Sigmoid colon (tissue), 4 donors: ENCODE measurements at regions not wholly inside any gene's neighbourhood (a gene's known extent, or its start where the extent isn't known, plus 50 kb on each side); places are given as distances from the start of the nearest gene placed in this dataset.

ENCODE experiments used
- POLR2A ChIP-seq, 2 donors: fragments of 450-650 bp; IDR thresholded peaks; one replicate each; pipeline ENCODE4 v1.6.1; 2016; ENCODE audit warnings: antibody characterized with exemption in 2 of 2, mild to moderate bottlenecking in 2 of 2, moderate library complexity in 2 of 2
- POLR2AphosphoS5 ChIP-seq, 4 donors: sonication (generic); formaldehyde crosslinking; IDR thresholded peaks; one replicate each; pipeline ENCODE4 v1.6.1; 2017; ENCODE audit warnings: antibody characterized with exemption in 4 of 4
- TF ChIP-seq, protein P1 (sequence below), 4 experiments: fragments of 450-650 bp in 3 of 4; fragments of 200-600 bp in 1 of 4; IDR thresholded peaks; one replicate each; pipeline ENCODE4 v1.5.1; 2016 to 2019; ENCODE audit warnings: antibody characterized with exemption in 4 of 4, mild to moderate bottlenecking in 3 of 4, moderate library complexity in 2 of 4

DNA sequence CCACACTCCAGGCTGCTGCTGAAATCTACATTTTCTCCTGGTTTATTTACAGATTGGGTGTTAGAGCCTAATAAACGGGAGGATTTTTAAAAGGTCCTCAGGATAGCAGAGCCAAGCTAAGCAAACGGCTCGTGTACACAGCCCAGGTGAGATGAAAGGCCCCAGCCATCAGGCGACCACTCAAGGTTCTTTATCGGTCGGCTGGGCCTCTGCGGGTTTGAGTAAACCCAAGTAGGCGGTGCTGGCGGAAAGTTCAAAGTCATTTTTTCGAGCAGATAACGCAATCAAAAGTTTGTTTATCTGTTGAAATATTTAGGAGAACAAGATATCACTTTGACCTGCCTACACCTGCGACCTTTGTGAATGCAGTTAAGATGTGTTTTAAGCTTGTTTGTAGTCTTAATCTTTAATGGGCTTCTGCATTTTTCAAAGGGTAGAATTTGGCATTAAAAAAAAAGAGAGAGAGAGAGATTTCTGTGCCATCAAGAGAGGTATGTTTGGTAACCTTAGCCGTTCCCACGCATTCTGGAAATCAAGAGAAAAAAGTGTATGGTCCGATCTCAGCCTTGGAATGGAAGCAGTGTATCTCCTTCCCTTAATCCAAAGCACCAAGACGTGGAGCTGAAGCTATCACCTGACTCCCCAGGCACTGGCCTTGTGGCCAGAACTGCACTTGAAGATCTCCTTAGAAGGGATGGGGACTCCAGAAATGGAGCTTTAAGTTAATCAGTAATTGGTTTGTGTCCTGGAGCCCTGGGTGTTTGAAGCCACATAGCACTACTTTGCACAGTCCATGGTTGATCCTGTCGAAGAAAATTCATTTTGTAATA is 301.7 kb upstream of the IRX5 start:
- TF ChIP-seq, protein P1, sequence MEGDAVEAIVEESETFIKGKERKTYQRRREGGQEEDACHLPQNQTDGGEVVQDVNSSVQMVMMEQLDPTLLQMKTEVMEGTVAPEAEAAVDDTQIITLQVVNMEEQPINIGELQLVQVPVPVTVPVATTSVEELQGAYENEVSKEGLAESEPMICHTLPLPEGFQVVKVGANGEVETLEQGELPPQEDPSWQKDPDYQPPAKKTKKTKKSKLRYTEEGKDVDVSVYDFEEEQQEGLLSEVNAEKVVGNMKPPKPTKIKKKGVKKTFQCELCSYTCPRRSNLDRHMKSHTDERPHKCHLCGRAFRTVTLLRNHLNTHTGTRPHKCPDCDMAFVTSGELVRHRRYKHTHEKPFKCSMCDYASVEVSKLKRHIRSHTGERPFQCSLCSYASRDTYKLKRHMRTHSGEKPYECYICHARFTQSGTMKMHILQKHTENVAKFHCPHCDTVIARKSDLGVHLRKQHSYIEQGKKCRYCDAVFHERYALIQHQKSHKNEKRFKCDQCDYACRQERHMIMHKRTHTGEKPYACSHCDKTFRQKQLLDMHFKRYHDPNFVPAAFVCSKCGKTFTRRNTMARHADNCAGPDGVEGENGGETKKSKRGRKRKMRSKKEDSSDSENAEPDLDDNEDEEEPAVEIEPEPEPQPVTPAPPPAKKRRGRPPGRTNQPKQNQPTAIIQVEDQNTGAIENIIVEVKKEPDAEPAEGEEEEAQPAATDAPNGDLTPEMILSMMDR (IDR thresholded peaks at IDR 0.05) = no peak
- no peak for TF ChIP-seq POLR2A (IDR thresholded peaks at IDR 0.05)
- TF ChIP-seq POLR2AphosphoS5 (IDR thresholded peaks at IDR 0.05) = no peak
